DMS53 treated with DMSO at 0.1 percent for 48 hours (cell line): ENCODE measurements at regions not wholly inside any gene's neighbourhood (a gene's known extent, or its start where the extent isn't known, plus 50 kb on each side); places are given as distances from the start of the nearest gene placed in this dataset.

Experiments
- DNase-seq: peaks from one replicate; lab custom pipeline; 2025; ENCODE audit not compliant: unreplicated experiment; lab: John Stamatoyannopoulos, UW

DNA sequence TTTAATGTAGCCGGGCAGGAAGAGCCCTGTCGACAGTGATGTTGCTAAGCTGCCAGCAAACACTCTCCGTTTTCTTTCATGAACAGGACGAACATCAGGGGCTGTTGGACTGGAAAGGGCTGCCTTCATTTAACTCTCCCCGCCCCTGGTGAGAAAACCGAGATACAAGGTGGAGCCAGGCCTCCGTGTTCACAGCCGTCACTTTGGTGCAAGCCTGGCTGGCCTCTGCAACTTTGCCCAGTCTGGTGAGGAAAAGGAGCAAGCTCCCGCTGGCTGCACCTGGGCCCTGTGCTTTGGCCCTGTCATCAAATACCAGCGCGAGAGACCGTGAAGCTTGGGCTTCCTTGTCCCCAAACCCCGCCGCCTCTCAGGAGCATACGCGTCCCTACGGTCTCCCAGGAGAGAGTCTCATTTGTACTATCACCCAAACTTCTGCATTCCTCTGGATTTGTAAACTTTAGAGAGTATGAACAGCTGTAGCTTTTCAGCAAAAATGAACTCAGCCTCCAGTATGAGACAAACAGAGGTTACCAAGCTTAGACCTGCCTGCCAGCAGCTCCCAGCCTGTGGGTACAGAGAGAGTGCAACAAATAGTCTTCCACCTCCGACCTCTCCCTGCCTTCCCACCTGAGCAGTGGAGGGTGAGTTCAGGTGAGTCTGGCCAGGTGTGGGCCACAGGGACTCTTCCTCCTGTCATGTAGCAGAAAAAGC lies 445.3 kb upstream of the MGMT start:
- no peak for DNase-seq

DNA sequence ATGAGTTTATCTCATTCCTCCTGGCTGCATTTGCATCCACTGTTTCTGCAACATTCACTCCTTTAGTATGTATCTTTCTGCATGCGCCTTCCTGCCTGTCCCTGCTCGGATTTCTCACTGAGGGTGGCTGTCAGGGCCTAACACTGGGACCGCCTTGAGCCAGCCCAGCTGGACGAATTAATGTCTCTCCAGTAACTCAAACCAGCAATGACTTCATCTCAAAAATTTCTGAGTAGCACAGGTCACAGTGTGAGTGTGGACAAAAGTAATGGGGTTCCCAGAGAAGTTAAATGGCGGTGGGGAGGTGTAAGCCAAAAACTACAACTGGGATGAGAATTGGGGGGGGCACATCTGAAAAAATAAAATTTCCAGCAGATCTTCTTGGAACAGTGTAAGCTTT lies 444.0 kb upstream of the MGMT start:
- DNase-seq = no peak

DNA sequence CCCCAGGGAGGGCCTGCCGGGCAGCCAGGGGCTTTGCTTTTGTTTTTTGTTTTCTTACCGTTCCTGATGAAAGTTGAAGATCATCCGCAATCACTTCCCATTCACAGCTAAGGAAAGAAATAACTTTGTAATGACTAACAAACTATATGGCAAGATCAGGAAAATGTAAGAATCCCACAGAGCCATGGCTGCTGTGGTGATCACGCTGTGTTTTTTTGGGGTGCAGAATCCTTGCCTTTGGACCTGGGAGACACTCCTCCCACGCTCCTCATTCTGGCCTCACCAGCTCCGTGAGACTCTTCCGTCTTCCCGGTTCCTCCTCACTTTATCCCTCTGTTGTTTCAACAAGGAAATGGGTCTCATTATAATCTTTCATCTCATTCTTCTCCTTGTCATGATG lies 443.0 kb upstream of the MGMT start:
- DNase-seq = no peak

DNA sequence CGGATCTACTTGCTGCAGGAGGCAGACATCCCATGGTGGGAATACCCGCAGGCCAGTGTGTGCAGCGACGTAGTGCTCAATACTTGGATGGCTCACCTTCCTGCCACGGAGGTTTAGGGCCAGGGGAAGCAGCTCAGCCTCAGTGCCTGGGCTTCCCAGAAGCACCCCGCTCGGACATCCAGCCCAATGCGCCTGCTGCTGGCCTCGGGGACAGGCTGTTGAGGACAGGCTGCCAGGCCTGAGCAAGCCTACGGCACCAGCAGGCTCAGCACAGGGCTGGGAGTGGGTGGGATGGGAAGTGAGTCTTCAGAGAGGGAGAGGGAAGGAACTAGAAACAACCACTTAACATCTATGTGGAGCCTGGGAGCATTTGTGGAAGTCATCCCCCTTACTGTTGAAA lies 441.3 kb upstream of the MGMT start:
- no peak for DNase-seq

DNA sequence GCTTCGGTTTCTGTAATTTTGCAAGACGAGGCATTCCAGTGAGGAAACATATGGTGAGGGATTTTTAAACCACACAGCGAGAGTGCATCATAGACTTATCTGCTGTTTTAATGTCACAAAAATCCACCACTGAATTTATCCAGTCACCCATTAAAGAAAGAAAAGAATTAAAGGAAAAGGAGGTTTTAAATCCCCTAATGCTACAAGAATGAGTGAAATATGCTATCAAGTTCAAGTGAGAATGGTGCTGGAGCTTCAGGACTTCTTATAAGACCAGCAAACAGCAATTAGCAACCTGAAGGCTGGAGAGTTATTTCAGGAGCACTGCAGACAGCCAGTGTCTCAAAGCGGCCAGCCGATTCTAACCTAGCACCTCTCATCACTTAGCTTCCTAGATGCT lies 439.1 kb upstream of the MGMT start:
- DNase-seq = no peak

DNA sequence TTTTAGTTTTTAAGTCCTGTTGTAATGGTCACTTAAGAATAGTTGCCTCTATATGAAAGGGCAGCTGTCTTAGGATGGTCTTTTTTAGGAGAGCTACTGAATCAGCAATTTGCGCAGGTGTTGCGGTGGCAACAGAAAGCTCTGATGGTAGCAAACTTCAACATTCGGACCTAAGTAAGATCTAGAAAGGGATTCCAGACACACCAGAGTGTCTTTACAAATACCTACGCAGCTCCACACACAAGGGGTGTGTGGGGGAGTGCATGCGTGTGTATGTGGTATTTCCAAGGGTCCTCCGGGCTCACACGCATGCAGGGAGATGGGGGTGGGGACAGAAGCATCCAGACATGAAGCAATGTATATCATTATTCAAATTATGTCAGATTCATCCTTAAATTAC lies 438.6 kb upstream of the MGMT start:
- DNase-seq = no peak

DNA sequence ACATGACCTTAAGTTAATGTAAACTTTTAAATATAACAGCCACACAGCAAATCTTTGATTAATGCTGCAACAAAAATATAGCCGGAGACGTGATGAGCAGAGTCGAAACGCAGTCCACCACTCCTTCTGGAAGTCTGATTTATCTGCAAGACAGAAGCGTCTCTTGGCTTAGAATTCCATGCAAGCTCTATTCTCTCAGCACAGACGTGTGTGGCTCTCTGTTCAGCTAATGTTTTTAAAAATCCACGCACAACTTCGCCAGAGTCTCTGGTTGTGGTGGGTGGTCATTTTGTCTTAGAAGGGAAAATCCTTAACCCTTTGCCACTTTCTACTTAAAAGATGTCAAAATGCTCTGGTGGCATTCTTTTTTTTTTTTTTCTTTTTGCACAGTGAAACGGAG lies 438.0 kb upstream of the MGMT start:
- DNase-seq = no peak

DNA sequence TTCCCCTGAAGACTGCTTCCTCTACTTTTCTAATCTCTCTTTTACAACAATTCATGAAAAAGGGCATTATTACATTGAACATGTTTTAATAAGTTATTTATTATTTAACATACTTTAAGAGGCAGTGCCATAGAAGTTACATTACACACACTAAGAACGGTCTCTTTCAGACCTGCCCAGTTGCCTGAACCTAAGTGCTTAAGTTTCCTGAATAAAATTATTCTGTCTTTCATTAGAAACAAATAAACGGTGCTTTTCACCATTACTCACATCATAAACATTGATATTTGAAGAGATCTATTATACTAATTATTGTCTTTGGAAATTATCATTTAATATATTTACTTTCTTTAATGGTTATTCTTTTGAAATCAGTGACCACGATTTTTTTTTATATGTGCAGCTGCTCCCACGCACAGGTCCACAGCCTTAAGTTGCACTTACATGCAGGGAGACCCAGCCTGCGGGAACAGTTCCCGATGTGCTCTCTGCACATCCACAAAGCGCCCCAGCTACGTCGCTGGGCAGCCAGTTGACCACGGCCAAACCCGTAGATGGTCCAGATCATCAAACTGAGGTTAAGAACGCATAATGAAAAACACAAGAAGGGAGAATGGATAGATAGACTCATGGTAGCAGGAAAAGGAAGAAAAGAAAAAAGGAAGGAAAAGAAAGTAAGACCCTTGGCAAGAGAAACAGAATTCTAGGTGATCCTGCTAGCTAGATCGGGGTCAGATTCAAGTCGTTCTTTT lies 437.0 kb upstream of the MGMT start:
- DNase-seq = no peak

DNA sequence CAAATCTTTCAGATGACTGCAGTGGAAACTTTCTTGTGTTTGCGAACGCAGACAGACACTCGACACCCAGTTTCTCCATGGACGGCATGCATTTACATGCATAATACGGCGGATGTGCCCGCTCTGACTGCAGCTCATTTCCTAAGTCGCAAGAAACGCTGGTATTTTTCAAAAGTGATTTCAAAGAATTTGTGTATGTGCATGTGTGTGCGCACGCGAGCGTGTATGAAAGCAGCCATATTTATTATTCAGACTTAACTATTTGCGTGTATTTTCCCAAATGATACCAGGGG lies 436.5 kb upstream of the MGMT start:
- DNase-seq = no peak

DNA sequence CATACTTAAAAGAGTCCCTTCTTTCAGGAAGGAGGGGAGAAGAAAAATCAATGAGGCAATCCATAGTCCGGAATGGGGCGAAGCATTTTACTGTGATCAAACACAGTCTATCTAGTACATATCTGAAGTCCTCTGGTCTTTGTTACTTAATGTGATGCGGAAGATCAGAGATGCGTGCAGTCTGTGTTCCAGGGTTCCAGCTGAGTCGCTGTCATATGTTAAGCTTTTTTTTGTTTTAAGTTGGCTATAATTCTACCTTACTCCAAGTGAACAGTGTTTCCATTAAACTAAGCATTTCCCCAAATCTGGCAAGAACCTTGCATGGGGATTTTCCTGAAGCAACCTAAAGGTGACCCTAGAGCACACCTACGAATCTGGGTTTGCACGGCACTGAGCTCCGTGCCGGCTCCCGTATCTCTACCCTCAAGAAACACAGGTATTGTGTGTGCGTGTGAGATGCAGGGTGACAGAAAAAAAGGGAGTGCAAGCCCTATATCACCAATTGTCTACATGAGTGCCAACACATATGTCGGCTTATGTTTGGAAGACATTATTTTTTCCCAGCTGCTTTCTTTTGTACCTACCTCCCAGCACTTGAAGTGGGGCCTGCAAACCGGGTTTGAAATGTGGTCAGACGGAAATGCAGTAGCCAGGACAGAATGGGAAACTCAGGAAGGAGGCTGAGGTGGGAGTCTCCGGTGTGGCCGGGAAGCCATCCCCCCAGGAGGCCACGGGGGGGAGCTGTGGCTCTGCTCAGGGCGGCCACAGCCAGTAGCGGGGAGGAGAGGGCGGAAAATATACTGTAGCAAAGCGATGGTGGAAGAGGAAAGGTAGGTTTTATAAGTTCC lies 435.8 kb upstream of the MGMT start:
- no peak for DNase-seq

DNA sequence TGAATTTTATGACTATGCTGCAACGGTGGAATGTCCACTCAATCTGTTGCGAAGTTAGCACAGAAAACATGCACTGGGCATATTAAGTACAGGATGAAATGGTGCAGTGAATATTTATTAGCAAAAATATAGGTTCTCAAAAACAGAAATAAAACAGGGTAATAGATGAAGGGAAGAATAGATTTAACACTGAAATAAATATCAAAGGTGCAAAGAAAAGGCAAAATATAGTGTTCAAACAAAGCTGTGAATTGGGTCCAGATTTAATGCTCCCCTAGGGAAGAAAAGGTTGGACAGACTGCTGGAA lies 435.2 kb upstream of the MGMT start:
- no peak for DNase-seq

DNA sequence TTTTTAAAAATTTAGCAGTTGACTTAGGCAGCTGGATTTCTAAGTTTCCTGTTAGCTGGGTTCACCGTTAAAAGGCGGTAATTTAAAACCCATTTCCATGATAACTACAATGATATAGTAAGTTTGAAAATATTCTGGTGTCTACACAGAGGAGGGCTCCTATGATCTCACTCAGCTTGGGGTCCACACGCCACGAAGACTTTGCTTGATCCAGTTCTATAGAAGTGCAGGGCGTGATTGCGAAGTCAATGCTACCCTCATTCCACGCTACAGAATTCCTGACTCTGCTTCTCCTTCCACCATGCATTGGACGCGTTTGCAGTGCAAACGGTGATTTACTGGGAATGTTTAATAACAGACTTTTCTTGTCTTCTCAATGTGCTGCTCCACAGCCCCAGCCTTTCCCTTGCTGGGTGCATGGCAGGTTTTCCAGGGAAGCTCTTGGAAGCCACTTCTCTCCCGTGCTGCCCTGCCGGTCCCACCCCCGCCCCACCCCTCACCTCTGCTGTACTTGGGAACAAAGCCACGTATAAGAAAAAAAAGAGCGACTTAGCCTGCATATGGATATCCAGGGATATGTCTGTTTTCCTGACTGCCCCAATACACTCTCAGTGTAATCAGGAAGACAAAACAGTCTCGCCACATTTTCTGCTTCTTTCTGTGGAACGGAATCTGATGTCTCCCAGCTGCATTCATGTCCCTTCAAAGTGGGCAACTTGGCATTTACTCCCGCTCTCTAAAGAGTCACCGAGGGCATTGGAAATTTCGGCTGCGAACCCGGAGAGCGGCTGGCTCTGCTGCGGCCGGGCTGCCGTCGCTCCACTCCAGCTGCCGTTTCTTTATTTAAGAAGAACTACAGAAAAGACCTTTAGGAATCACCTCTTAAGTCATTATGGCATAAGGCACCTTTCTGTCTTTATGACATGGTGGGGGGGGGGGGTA lies 434.4 kb upstream of the MGMT start:
- no peak for DNase-seq

DNA sequence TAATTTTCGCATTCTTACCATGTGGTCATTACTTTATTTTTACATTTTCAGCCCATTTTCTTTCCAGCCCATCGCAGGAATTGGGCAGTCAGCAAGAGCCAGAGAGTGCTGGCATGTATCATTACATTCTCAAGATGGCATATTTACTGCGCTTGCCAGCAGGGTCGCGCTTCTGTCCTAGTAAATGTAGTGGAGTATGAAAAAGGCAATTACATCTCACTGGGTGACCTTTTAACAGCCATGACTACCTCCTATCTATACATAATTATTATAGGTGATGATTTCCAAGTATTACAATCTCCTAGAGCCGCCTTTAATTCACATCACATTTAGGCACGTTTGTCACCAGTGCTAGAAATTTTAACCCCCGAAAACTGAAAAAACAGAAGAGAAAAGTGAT lies 433.7 kb upstream of the MGMT start:
- DNase-seq = no peak

DNA sequence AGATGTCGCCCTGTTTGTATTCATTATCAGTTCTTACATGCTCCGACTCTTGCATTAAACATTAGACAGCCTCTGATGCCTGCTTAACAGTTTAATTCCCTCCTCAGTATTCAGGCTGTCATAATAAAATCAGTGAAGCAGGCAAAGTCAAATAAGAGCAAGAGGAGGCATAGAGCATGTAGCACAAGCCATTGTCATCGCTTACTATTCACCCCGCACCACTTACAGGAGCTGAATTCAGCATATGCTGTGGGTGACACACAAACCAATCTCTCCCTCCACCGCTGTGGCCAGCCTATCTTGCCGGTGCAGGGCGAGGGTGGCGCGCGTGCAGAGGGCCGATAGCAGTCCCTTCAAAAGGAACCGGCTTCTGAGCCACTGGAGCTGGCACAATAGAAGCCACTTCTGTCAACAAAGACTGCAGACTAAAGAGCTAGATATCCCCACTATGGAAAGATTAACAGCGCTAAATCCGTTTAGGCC lies 433.2 kb upstream of the MGMT start:
- no peak for DNase-seq

DNA sequence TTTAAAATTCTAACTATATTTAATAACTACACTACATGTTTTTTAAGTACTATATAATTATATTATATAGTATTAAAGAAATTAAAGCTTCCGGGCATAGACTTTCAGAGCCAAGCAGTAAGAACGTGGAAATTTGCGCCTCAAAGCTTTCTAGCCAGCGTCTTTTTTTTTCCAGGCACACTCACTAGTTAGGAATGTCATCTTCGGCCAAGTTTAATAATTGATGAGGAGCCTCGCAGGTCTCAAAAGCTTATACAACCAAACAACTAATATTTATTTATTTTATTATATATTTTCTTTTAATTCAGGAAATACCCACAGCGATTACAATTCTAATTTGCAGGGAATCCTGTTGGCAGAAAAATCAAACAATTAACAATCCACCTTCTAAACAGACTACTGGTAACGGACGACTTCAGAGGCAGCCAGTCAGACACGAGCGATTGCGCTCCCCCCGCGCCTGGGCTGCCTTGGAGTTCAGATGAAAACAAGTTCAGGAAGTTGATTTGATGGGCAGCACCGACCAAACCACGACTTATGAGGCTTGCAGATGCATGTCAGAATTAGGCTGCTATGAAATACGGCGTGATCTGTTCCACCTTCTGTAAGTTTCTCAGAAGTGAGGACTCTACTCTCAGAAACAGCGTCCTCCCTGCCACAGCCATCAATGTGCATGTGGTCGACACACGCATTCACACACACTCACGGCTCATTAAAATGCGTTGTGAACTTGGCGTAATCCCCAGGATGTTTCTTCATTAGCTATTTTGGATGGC lies 431.8 kb upstream of the MGMT start:
- DNase-seq = no peak

DNA sequence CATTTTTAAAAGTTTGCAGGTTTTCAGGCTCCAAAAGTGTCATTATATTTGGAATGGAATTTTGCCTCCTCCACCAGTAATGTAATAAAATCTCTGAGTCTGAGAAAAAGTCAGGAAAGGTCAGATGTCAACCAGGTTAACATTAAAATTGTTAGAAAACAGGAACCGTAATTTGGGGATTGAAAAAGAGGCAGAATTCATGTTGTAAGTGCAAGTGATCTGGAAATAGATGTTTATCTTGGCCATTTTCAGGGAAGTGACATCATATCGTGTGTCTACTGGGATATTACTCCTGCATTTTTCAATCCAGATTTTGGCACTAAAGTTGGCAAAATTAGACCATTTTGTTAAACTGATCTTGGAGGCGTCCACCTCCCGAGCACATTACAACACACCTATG lies 428.5 kb upstream of the MGMT start:
- DNase-seq = no peak

DNA sequence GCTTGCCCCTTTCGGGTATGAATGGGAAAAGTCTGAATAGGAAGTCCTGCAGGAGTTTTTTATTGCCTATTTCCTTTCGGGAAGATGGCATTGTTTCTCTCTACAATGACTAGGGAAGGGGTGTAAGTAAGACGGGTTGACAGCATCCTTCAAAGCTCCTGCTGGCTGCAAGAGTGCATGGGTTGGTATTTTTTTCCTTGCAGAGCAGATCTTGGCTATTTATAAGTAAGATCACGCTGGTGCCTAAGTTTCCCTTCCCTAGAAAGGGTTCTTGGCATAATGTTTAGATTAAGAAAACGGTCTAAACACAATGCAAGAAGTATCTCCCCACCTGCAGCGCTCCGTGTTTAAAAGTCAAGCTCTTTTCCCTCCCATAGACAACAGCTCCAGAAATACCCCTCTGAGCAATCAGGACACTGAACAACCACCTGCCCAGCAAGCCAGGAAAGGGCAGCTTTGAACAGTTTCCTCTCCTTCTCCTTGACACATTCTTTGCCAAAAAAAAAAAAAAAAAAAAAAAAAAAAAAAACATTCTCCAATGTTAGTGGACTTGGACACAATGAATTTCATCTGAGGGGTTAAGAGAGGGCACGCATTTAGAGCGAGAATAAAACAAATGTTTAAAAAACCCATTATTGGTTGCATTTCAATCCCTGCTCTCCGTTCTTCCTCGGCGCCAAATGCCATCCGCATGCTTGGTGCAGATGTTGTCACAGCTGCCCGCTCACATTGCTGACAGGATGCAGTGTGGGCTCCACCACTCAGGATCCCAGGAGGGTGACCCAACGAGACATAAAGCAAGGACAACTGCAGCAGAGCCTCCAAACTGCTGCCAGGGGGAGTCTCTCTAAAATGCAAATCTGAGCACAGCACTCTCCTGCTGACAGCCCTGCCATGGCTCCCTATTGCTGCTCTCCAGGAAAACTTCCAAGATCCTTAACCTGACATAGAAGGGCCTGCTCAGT lies 427.4 kb upstream of the MGMT start:
- no peak for DNase-seq

DNA sequence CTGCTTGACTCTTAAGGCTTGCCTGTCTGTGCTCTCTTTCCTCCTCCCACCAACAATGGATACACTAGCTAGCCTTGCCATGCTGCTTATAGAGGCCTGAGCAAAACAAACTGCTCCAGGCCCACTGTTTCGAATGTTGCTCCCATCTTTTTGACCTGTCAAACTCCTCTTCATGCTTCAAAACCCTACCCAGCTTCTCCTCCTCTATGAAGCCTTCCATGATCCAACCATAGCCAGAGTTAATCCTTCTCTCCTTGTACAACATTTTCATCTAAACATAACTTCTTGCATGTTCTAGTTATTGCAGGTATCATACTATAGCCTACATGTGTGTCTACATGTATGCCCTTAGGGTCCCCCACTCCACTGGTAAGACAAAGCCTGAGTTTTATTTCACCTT lies 426.7 kb upstream of the MGMT start:
- no peak for DNase-seq

DNA sequence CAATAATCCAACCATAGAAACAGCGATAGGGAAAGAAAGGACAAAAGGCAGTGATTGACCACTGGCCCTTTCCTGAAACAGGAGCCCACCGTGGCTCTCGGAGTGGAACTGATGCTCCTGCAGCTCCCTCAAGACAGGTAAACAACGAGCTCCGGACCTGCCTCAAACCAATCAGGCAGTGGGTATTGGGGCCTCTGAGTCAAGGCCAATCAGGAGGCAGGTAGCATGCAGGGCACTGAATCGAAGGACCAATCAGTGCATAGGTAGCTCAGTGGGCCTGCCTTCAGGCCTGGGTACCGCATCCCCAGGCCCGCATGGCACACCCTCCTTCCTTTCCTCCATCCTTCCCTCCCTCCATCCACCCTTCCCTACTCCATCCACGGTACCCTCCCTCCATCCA lies 425.1 kb upstream of the MGMT start:
- DNase-seq = no peak
